COLO829 (cell line): ENCODE measurements at regions not wholly inside any gene's neighbourhood (a gene's known extent, or its start where the extent isn't known, plus 50 kb on each side); places are given as distances from the start of the nearest gene placed in this dataset.

Experiments
- DNase-seq: peaks from one replicate; pipeline ENCODE4 v3.0.0; 2012; ENCODE audit warnings: low spot score

DNA sequence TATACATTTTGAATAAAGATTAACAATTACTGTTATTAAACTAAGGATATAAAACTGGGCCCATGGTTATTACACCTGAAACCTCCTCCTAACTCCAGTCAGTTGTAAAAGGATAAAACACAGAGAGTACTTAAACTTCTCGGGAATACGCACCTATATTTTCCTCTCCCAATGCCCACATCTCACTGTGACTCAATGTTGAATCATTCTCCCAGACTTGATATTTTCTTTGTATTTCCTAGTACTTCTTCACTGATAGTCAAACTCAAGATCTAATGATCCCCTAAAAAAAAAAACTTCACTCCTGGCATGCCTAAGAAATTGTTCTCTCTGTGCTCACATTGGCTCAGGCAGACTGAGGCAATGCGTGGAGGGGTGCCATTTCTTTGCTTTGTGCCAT lies 212.5 kb upstream of the DKK2 start:
- no peak for DNase-seq

DNA sequence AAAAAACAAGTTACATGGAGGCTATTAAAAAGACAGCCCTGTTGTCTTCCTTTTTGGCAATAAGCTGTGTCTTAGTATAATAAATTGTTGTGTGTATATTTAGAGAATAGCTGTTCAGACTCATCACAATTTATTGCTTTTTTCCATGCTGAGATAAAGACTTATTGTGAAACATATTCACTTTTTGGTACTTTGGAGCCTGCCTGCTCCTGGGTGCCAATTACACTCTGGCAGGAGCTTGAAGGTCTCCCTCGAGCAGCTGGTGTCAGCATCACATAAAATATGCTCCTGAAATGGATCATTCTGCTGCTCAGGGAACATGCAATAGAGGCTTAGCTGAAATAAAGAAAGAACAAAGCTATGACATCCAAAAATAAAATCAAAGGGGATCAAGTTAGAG lies 211.6 kb upstream of the DKK2 start:
- DNase-seq: no peak

- no peak for DNase-seq
Measured at GRCh38 chr4:107246761-107247160, 210.6 kb upstream of the DKK2 start.

- peak; percentile 8 for DNase-seq
Measured at GRCh38 chr4:107243141-107243781, 207.1 kb upstream of the DKK2 start.

DNA sequence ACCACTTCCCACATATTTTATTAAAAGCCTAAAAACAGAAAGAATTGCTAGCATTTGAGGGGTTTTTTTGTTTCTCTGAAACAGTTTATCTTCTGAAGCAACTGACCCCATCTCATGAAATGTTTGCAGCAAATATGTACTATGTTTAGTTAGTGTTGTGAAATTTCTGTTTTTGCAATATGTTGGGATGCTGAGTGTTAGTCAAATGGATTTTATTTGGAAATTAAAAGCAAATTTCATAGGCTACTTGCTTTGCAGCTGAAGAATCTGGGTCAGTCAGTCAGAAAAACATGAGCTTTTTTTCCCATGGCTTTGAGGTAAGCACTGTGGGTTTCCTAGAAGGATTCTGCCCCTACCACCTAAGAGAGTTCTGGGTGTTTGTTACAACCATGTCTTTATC lies 184.9 kb upstream of the DKK2 start:
- DNase-seq: no peak

GRCh38 chr4:107219681-107220080 lies 183.6 kb upstream of the DKK2 start:
- no peak for DNase-seq

GRCh38 chr4:107216379-107216778 lies 180.3 kb upstream of the DKK2 start:
- DNase-seq: no peak

DNA sequence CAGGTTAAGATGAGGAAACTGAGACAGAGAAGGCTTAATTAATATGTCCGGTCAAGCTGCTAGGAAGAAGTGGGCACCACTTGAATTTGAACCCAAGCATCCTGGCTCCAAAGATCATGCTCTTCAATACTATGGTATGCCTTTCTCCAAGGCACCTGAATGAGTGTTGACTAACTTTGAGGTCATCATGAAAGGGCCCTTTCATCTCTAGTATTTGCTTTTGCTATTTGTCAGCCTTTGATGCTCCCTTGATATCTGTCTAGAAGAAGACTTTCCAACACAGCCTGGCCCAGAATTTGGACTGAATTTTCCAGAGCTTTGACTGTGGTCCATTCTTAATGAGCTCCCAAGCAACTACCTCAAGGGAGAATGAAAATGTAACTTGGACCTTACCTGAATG lies 179.1 kb upstream of the DKK2 start:
- DNase-seq: no peak

DNA sequence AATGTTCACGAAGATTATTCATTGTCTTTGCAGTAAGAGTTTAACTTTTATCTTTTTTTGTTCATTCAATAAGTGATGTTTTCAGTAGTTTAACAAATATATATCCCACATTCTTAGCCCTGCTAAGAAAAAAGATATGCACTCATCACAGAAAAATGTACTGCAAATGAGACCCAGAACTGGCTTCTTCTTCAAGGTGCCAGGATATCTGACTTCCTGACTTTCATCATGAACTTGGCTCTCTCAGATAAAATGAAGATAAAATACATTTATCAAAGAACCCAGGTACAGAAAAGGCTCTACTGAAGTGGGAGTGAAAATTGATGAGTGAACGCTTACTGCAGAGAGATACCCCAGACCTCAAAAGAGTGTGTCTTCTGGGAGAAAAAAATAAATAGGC lies 177.8 kb upstream of the DKK2 start:
- no peak for DNase-seq

- no peak for DNase-seq
Measured at GRCh38 chr4:107213410-107213809, 177.3 kb upstream of the DKK2 start.

GRCh38 chr4:107212565-107212964 lies 176.5 kb upstream of the DKK2 start:
- no peak for DNase-seq

DNA sequence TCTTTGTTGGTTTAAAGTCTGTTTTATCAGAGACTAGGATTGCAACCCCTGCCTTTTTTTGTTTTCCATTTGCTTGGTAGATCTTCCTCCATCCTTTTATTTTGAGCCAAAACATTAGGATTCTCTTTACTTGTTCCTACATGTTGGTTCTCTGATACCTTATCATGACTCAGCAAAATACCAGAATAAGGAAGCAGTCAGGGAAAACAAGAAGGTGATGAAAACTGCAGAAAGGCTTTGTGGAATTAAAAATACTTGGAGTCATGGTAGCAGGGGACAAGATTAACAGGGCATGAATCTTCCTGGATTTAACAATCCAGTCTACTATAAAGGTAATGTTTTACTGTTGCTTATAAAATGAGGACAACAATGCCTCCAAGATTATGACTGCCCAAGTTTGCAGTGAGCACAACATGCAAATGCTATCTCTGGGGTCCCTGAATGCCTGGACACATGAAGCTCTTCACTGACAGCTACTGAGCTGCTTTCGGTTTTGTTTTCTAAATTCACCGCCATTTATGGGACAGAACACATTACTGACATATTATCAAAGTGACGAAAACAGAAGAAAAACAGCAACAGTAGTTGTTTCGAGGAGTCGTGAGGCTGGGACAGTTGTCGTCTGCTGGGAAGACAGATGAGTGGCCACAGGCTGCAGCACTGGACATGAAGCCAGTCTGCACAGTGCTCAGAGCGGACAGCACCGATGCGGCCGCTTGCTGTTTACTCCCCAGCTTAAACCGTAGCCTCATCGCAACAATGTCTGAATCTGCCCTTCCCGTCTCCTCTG lies 174.5 kb upstream of the DKK2 start:
- peak; percentile 13 for DNase-seq

GRCh38 chr4:107203733-107204132 lies 167.6 kb upstream of the DKK2 start:
- no peak for DNase-seq

- no peak for DNase-seq
Measured at GRCh38 chr4:107202744-107203143, 166.6 kb upstream of the DKK2 start.

GRCh38 chr4:107197121-107197520 lies 161.0 kb upstream of the DKK2 start:
- DNase-seq: no peak

- DNase-seq: no peak
Measured at GRCh38 chr4:107196312-107196711, 160.2 kb upstream of the DKK2 start.

- no peak for DNase-seq
Measured at GRCh38 chr4:107194005-107194404, 157.9 kb upstream of the DKK2 start.

GRCh38 chr4:107192601-107193000 lies 156.5 kb upstream of the DKK2 start:
- no peak for DNase-seq

DNA sequence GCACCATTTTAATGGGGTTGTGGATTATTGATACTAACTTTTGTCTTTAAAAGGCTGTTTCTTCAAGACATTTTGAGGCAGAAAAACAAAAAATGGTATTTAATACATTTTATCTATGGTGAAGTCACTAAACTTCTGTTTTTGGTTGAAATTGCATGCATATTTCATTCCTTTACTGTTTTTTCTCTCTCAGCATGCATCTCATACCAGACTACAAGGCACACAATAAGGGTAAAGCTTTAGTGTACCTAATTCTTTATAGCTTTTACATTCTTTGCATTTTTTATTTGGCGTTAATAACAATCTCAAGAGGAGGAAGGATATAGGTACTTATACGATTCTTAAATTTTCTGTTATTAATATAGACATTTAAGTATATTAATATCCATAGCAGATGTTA lies 151.0 kb upstream of the DKK2 start:
- no peak for DNase-seq

DNA sequence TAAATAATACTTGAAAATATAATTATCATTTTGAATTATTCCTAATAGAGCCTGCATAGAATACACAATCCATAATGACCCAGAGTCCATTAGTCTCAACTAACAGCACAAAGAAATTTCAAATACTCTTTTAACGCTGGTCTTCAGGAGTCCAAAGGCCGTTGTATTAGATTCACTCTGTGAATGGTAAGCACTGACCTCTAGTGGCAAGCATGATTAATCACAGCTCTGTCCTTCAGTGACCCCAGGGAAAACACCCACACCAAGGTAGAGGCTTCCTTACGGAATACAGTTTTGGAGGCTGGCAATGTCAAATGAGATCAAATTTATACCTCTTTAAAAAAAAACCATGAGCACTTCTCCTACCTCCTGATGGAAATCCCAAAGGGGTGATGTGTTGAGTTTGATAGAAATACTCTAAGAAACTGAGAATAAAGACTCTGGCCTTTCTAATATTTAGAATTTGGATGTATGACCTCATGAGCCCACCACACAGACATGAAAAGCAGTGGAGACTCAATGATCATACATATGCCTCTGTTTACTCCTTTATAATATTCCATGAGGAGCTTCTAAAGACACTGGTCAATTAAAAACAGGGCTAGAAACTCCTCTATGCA lies 147.2 kb upstream of the DKK2 start:
- DNase-seq: peak; percentile 35

DNA sequence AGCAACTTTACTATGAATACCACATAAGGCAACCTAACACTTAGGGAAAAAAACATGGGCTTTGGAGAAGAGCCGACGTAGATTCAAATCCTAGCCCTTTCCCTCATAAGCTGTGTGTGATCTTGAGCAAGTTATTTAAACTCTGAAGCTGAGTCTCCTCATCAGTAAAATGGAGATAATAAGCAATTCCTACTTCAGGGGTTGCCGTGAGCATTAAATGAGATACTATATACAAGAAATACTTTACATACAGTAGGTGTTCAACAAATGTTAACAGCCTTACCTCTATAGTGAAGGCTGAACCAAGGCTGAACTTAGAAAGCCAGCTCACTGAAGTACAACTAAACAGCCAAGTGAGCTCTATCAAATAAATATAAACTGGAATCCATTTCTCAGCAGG lies 146.2 kb upstream of the DKK2 start:
- DNase-seq: no peak

GRCh38 chr4:107166873-107167450 lies 130.8 kb upstream of the DKK2 start:
- DNase-seq: no peak

- no peak for DNase-seq
Measured at GRCh38 chr4:107166181-107166580, 130.1 kb upstream of the DKK2 start.
